ENCODE measurements at regions not wholly inside any gene's neighbourhood (a gene's known extent, or its start where the extent isn't known, plus 50 kb on each side); places are given as distances from the start of the nearest gene placed in this dataset.

GRCh38 chr5:133751421-133751820, 139.1 kb upstream of the FSTL4 start:
- no peak for DNase-seq (ENCODE audit: low read depth)
- H3K4me3 ChIP-seq (ENCODE audit: low read depth, low read length) = no peak overlapping the region
- no peak for TF ChIP-seq CTCF (IDR thresholded peaks at IDR 0.05; ENCODE audit: control insufficient read depth, extremely low read depth, insufficient read depth)

GRCh38 chr5:133750856-133751255, 138.5 kb upstream of the FSTL4 start:
- no peak for TF ChIP-seq CTCF (IDR thresholded peaks at IDR 0.05; ENCODE audit: control insufficient read depth, extremely low read depth, insufficient read depth)
- no peak overlapping the region for H3K4me3 ChIP-seq (ENCODE audit: low read depth, low read length)
- no peak for DNase-seq (ENCODE audit: low read depth)

- H3K4me3 ChIP-seq (ENCODE audit: low read depth, low read length) = no peak overlapping the region
- DNase-seq (ENCODE audit: low read depth) = no peak
- TF ChIP-seq CTCF (IDR thresholded peaks at IDR 0.05; ENCODE audit: control insufficient read depth, extremely low read depth, insufficient read depth) = no peak
These were observed 138.0 kb upstream of the FSTL4 start for GRCh38 chr5:133750356-133750755.

GRCh38 chr5:133749331-133749985, 137.1 kb upstream of the FSTL4 start:
- no peak for TF ChIP-seq CTCF (IDR thresholded peaks at IDR 0.05; ENCODE audit: control insufficient read depth, extremely low read depth, insufficient read depth)
- no peak for DNase-seq (ENCODE audit: low read depth)
- H3K4me3 ChIP-seq (ENCODE audit: low read depth, low read length) = no peak overlapping the region

- H3K4me3 ChIP-seq (ENCODE audit: low read depth, low read length) = no peak overlapping the region
- no peak for TF ChIP-seq CTCF (IDR thresholded peaks at IDR 0.05; ENCODE audit: control insufficient read depth, extremely low read depth, insufficient read depth)
- DNase-seq (ENCODE audit: low read depth) = no peak
These were observed 134.5 kb upstream of the FSTL4 start for GRCh38 chr5:133746834-133747233.

GRCh38 chr5:133744960-133745308, 132.6 kb upstream of the FSTL4 start:
- no peak overlapping the region for H3K4me3 ChIP-seq (ENCODE audit: low read depth, low read length)
- no peak for TF ChIP-seq CTCF (IDR thresholded peaks at IDR 0.05; ENCODE audit: control insufficient read depth, extremely low read depth, insufficient read depth)
- no peak for DNase-seq (ENCODE audit: low read depth)

Measured in LNCaP clone FGC (cell line).